GM12878 (cell line): ENCODE measurements at regions not wholly inside any gene's neighbourhood (a gene's known extent, or its start where the extent isn't known, plus 50 kb on each side); places are given as distances from the start of the nearest gene placed in this dataset.

Experiments used
- ATAC-seq: fragments of 200-7000 bp; cut with Tn5 transposase; 3 replicates; pipeline ENCODE4 v1.9.1; 2020; ENCODE audit warnings: mild to moderate bottlenecking, moderate library complexity
- BruUV-seq: library from RNA; stranded (reverse); fragments of 400-500 nt; replicated peaks from 2 replicates; lab custom pipeline; 2021; lab: Mats Ljungman, UMichigan
- CTCF ChIA-PET: fragments of 300-600 bp; sonication (Branson Sonifier 250); formaldehyde crosslinking; extraction: SDS; loops from one replicate; lab custom pipeline; 2021; ENCODE audit warnings: inconsistent platforms; lab: Yijun Ruan, JAX
- POLR2A ChIA-PET: fragments of 350-600 bp; formaldehyde crosslinking; extraction: SDS; loops from one replicate; lab custom pipeline; 2021; ENCODE audit warnings: inconsistent platforms; lab: Charles Lee
- RAD21 ChIA-PET: fragments of 300-600 bp; sonication (Branson Sonifier 250); formaldehyde crosslinking; loops from one replicate; lab custom pipeline; 2023; ENCODE audit warnings: antibody characterized with exemption; ENCODE audit not compliant: unreplicated experiment; lab: Charles Lee
- SMC1A ChIA-PET: fragments of 300-600 bp; sonication (Branson Sonifier 250); formaldehyde crosslinking; loops from one replicate; lab custom pipeline; 2023; ENCODE audit not compliant: unreplicated experiment, uncharacterized antibody; lab: Charles Lee
- DNase-seq: peaks from one replicate; pipeline ENCODE4 v3.0.0-alpha.2; 2011; ENCODE audit warnings: low read depth, low spot score
- FAIRE-seq: peaks from 3 replicates; lab custom pipeline; 2011; peaks lifted over from hg19 to GRCh38; lab: Jason Lieb, UNC
- H2AFZ ChIP-seq: 2 replicates; pipeline ENCODE4 v1.6.0; 2011; ENCODE audit warnings: low read depth, low read length, control low read depth; ENCODE audit not compliant: control insufficient read depth
- H3K27ac ChIP-seq: 2 replicates; pipeline ENCODE4 v1.5.1; 2011; ENCODE audit warnings: control low read depth; ENCODE audit not compliant: control insufficient read depth, insufficient read depth
- H3K27me3 ChIP-seq, 2 experiments: replicated peaks in 1 of 2; 2 replicates each; pipeline versions ENCODE4 v1.6.0 to v1.6.1; 2011; ENCODE audit warnings: low read length in 1 of 2; ENCODE audit not compliant: control insufficient read depth in 2 of 2, insufficient read depth in 2 of 2
- H3K36me3 ChIP-seq, 2 experiments: 2 replicates each; pipeline ENCODE4 v1.5.1; 2011; ENCODE audit warnings: low read length in 1 of 2; ENCODE audit not compliant: control insufficient read depth in 2 of 2, insufficient read depth in 2 of 2
- H3K4me1 ChIP-seq: 2 replicates; pipeline ENCODE4 v1.6.1; 2011; ENCODE audit warnings: mild to moderate bottlenecking, low read length, moderate library complexity, mixed read lengths; ENCODE audit not compliant: control insufficient read depth, insufficient read depth
- H3K4me2 ChIP-seq: 2 replicates; pipeline ENCODE4 v1.6.0; 2011; ENCODE audit warnings: control low read depth; ENCODE audit not compliant: control insufficient read depth, insufficient read depth
- H3K4me3 ChIP-seq: fragments of 200-600 bp; sonication (generic); 2 replicates; pipeline ENCODE4 v1.5.1; 2016
- H3K79me2 ChIP-seq: 2 replicates; pipeline ENCODE4 v1.6.0; 2011; ENCODE audit warnings: low read length; ENCODE audit not compliant: control insufficient read depth, insufficient read depth
- H3K9ac ChIP-seq: 2 replicates; pipeline ENCODE4 v1.8.0; 2011; ENCODE audit warnings: low read length, control low read depth, mixed read lengths; ENCODE audit not compliant: control insufficient read depth, insufficient read depth
- H3K9me3 ChIP-seq: replicated peaks from 3 replicates; pipeline ENCODE4 v1.5.1; 2011; ENCODE audit warnings: mild to moderate bottlenecking, low read length; ENCODE audit not compliant: control insufficient read depth, insufficient read depth
- H4K20me1 ChIP-seq: 2 replicates; pipeline ENCODE4 v1.6.0; 2011; ENCODE audit not compliant: control insufficient read depth, insufficient read depth
- CTCF ChIP-seq, 3 experiments: IDR thresholded peaks in 2 of 3; conservative IDR thresholded peaks in 1 of 3; 2 replicates each; pipeline ENCODE4 v1.5.1; 2011; ENCODE audit warnings: low read depth in 3 of 3, low read length in 3 of 3, mild to moderate bottlenecking in 3 of 3, control low read depth in 2 of 3, moderate library complexity in 2 of 3, inconsistent platforms in 1 of 3, mixed read lengths in 1 of 3; ENCODE audit not compliant: control insufficient read depth in 2 of 3, insufficient read depth in 1 of 3; ENCODE audit errors: extremely low read depth in 1 of 3
- MYB ChIP-seq: fragments of 150-350 bp; IDR thresholded peaks from 2 replicates; pipeline ENCODE4 v1.6.1; 2014; ENCODE audit warnings: mild to moderate bottlenecking, low read depth, low read length, borderline replicate concordance
- POLR2A ChIP-seq: IDR thresholded peaks from 2 replicates; pipeline ENCODE4 v1.6.1; 2011; ENCODE audit warnings: low read depth, mild to moderate bottlenecking, low read length
- ZNF274 ChIP-seq: IDR thresholded peaks from one replicate; pipeline ENCODE4 v1.8.0; 2011; ENCODE audit not compliant: insufficient read length, insufficient read depth
- WGBS: methylation state at CpG from one replicate; pipeline ENCODE4 v1.1.6; 2016; ENCODE audit warnings: low lambda C conversion rate; ENCODE audit not compliant: insufficient replicate concordance, insufficient coverage; ENCODE audit errors: missing lambda C conversion rate; 5-methylcytosine and 5-hydroxymethylcytosine counted together
- in situ Hi-C: fragments of 300-500 bp; cut with MboI; formaldehyde crosslinking; loops from 9 replicates; pipeline ENCODE4 v1.14.3; 2018; ENCODE audit warnings: mixed read lengths
- intact Hi-C: fragments of 100-400 bp; cut with micrococcal nuclease; formaldehyde crosslinking; loops from one replicate; pipeline ENCODE4 v1.14.2; 2022; ENCODE audit not compliant: unreplicated experiment

GRCh38 chr1:90336552-90337324 is 341.8 kb downstream of the ZNF326 start:
- Histone ChIP-seq H3K4me2 (no peak overlapping the region), H3K36me3 (no peaks in the 10 kb centered on the region), H3K9ac (no peak overlapping the region), H2AFZ (no peak overlapping the region), H3K9me3 (no peaks in the 10 kb centered on the region), H3K27ac (no peak overlapping the region), H3K4me3 (no peak overlapping the region), H3K79me2 (no peaks in the 10 kb centered on the region), H4K20me1 (no peaks in the 10 kb centered on the region), H3K27me3 (no peaks in the 10 kb centered on the region), H3K4me1 (no peaks in the 10 kb centered on the region)
- RAD21 ChIA-PET: interaction anchor here (0.8 to 1.4 kb wide), 2 partner anchors 11 to 20 kb away, joined by 3 to 7 read pairs; no protein-coding TSS in a partner anchor
- no peak for ATAC-seq
- WGBS: 18% methylated on average over 8 of the region's 8 CpGs
- no TSS peak for BruUV-seq
- intact Hi-C loops: no loop called here
- FAIRE-seq: no peak
- CTCF ChIA-PET: interaction anchor here (1.0 to 2.0 kb wide), 3 partner anchors 10 to 149 kb away, joined by 3 to 8 read pairs (median 3); no protein-coding TSS in a partner anchor
- no peak for TF ChIP-seq ZNF274
- TF ChIP-seq POLR2A: no peak
- TF ChIP-seq CTCF (IDR thresholded peaks at IDR 0.05 in 2 of 3, conservative IDR thresholded peaks at IDR 0.05 in 1 of 3; ENCODE audit: control insufficient read depth in 2 of 3, extremely low read depth in 1 of 3, insufficient read depth in 1 of 3, low read depth in 3 of 3, low read length in 3 of 3): 0 out of 6 replicates have a peak, but pooled peaks of 1 of the 3 experiments have one; percentile 12
- no peak for TF ChIP-seq MYB
- DNase-seq: no peak
- POLR2A ChIA-PET: no interaction called here
- in situ Hi-C loops: no loop called here
- SMC1A ChIA-PET: interaction anchor here (1.0 to 3.0 kb wide), 6 partner anchors 10 to 204 kb away, joined by 3 to 14 read pairs (median 4); no protein-coding TSS in a partner anchor
